DOHH2 (cell line): ENCODE measurements at regions not wholly inside any gene's neighbourhood (a gene's known extent, or its start where the extent isn't known, plus 50 kb on each side); places are given as distances from the start of the nearest gene placed in this dataset.

Experiments used
- H3F3A ChIP-seq: fragments of 200-600 bp; sonication (generic), shearing (Covaris generic); 2 replicates; pipeline ENCODE4 v1.6.0; 2016; ENCODE audit warnings: antibody characterized with exemption, mild to moderate bottlenecking; ENCODE audit not compliant: control insufficient read depth, insufficient read depth
- H3K27ac ChIP-seq: fragments of 200-600 bp; sonication (generic); 2 replicates; pipeline ENCODE4 v1.5.1; 2014; ENCODE audit warnings: low read depth, mild to moderate bottlenecking, low read length, moderate library complexity
- H3K27me3 ChIP-seq: fragments of 200-600 bp; sonication (generic); 2 replicates; pipeline ENCODE4 v1.6.1; 2014; ENCODE audit warnings: mild to moderate bottlenecking, low read length, mixed read lengths; ENCODE audit not compliant: control insufficient read depth
- H3K36me3 ChIP-seq: fragments of 200-600 bp; sonication (generic); 2 replicates; pipeline ENCODE4 v1.6.1; 2014; ENCODE audit warnings: mild to moderate bottlenecking, low read length, moderate library complexity, mixed read lengths; ENCODE audit not compliant: control insufficient read depth
- H3K4me1 ChIP-seq: fragments of 200-600 bp; sonication (generic); 2 replicates; pipeline ENCODE4 v1.6.1; 2014; ENCODE audit warnings: mild to moderate bottlenecking, low read length, mixed read lengths; ENCODE audit not compliant: control insufficient read depth
- H3K4me2 ChIP-seq: fragments of 200-600 bp; sonication (generic); 2 replicates; pipeline ENCODE4 v1.6.0; 2014; ENCODE audit warnings: mild to moderate bottlenecking, low read length, moderate library complexity
- H3K4me3 ChIP-seq: fragments of 200-600 bp; sonication (generic); 2 replicates; pipeline ENCODE4 v1.5.1; 2014; ENCODE audit warnings: mild to moderate bottlenecking, low read length, mixed read lengths
- H3K79me2 ChIP-seq: fragments of 200-600 bp; sonication (generic); 2 replicates; pipeline ENCODE4 v1.6.1; 2014; ENCODE audit warnings: mild to moderate bottlenecking, low read length, mixed read lengths; ENCODE audit not compliant: control insufficient read depth
- H3K9me2 ChIP-seq: fragments of 200-600 bp; sonication (generic); replicated peaks from 2 replicates; pipeline ENCODE4 v1.6.1; 2014; ENCODE audit warnings: mild to moderate bottlenecking, low read length, mixed read lengths; ENCODE audit not compliant: control insufficient read depth
- H3K9me3 ChIP-seq: fragments of 200-600 bp; sonication (generic); 2 replicates; pipeline ENCODE4 v1.6.1; 2014; ENCODE audit warnings: antibody characterized with exemption, low read length, mixed read lengths; ENCODE audit not compliant: control insufficient read depth, insufficient read depth
- H4K20me1 ChIP-seq: fragments of 200-600 bp; sonication (generic); 2 replicates; pipeline ENCODE4 v1.6.0; 2014; ENCODE audit warnings: low read depth, mild to moderate bottlenecking, antibody characterized with exemption, low read length, moderate library complexity; ENCODE audit not compliant: control insufficient read depth, insufficient read depth
- EZH2phosphoT487 ChIP-seq: fragments of 200-600 bp; sonication (generic); IDR thresholded peaks from 2 replicates; pipeline ENCODE4 v1.6.1; 2017; ENCODE audit warnings: borderline replicate concordance, mild to moderate bottlenecking, antibody characterized with exemption, low read length, moderate library complexity, mixed read lengths
- TF ChIP-seq, protein P1 (sequence below): fragments of 200-600 bp; sonication (generic); IDR thresholded peaks from one replicate; pipeline ENCODE4 v1.5.1; 2014; ENCODE audit warnings: antibody characterized with exemption, mild to moderate bottlenecking, low read depth, low read length; ENCODE audit not compliant: poor library complexity, severe bottlenecking

DNA sequence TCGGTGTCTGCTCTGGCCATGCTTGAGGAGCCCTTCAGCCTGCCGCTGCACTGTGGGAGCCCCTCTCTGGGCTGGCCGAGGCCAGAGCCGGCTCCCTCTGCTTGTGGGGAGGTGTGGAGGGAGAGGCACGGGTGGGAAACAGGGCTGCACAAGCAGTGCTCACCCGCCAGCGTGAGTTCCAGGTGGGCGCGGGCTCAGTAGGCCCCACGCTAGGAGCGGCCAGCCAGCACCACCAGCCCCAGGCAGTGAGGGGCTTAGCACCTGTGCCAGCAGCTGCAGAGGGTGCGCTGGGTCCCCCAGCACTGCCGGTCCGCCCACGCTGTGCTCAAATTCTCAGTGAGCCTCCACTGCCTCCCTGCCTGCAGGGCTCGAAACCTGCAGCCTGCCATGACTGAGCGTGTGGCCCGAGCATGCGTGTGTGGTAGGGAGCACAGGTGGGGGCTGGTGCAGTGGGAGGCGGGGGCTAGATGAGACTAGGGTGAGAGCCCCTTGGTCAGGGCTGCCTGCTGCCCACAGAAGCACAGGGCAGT, 223.0 kb downstream of the ZNF248 start:
- H3K9me2 ChIP-seq, result no peaks in the 10 kb centered on the region
- H3K4me3 ChIP-seq, result no peak overlapping the region
- no peak overlapping the region for H3K4me2 ChIP-seq
- no peaks in the 10 kb centered on the region for H3K4me1 ChIP-seq
- no peak overlapping the region for H3K27ac ChIP-seq
- H3K36me3 ChIP-seq, result no peaks in the 10 kb centered on the region
- no peaks in the 10 kb centered on the region for H3K79me2 ChIP-seq
- H3F3A ChIP-seq, result no peaks in the 10 kb centered on the region
- no peaks in the 10 kb centered on the region for H4K20me1 ChIP-seq
- TF ChIP-seq, protein P1, sequence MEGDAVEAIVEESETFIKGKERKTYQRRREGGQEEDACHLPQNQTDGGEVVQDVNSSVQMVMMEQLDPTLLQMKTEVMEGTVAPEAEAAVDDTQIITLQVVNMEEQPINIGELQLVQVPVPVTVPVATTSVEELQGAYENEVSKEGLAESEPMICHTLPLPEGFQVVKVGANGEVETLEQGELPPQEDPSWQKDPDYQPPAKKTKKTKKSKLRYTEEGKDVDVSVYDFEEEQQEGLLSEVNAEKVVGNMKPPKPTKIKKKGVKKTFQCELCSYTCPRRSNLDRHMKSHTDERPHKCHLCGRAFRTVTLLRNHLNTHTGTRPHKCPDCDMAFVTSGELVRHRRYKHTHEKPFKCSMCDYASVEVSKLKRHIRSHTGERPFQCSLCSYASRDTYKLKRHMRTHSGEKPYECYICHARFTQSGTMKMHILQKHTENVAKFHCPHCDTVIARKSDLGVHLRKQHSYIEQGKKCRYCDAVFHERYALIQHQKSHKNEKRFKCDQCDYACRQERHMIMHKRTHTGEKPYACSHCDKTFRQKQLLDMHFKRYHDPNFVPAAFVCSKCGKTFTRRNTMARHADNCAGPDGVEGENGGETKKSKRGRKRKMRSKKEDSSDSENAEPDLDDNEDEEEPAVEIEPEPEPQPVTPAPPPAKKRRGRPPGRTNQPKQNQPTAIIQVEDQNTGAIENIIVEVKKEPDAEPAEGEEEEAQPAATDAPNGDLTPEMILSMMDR, result no peak
- TF ChIP-seq EZH2phosphoT487, result no peak
- H3K27me3 ChIP-seq, result no peaks in the 10 kb centered on the region
- H3K9me3 ChIP-seq, result no peaks in the 10 kb centered on the region

DNA sequence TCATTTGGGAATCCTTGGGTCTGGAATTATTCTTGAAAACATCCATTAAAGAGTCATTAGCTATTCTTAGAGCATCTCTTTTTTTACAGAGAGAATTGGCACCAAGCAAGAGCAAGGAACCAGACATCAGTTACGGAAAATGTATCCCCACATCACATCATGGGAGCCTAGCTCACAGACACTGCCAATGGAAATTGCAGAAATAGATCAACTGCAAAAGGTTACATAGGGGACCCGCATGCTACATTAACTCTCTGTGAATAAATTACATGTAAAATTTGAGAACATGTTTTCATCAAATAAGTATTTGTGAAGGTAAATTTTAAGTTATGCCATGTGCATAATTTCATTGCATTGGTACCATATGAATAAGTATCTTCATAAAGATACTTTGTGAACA, 224.8 kb downstream of the ZNF248 start:
- TF ChIP-seq EZH2phosphoT487, result no peak
- TF ChIP-seq, protein P1, result no peak

DNA sequence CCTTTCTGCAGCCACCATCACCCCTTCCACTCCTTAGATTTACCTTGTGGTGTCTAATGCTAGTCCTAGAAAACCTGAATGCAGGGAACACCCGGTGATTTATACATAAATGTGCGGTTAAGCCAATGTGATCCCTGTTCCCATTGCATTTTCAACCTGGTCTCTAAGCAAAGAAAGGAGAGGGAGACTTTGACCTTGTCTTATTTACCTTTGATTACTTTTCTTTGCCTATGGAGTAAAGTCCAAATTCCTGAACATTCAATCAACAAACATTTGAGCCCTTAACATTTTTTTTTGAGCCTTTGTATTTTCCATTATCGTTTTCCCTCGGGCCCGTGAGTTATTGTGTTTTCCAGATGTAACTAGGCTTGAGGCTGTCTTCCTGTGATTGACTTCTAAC, 233.9 kb downstream of the ZNF248 start:
- no peaks in the 10 kb centered on the region for H3K79me2 ChIP-seq
- TF ChIP-seq, protein P1, result no peak
- no peak for TF ChIP-seq EZH2phosphoT487
- no peaks in the 10 kb centered on the region for H3K36me3 ChIP-seq
- H3K4me3 ChIP-seq, result no peak overlapping the region
- H3K4me2 ChIP-seq, result no peak overlapping the region
- no peaks in the 10 kb centered on the region for H3K9me2 ChIP-seq
- no peaks in the 10 kb centered on the region for H3F3A ChIP-seq
- no peaks in the 10 kb centered on the region for H3K4me1 ChIP-seq
- H4K20me1 ChIP-seq, result no peaks in the 10 kb centered on the region
- no peak overlapping the region for H3K27ac ChIP-seq
- H3K27me3 ChIP-seq, result no peaks in the 10 kb centered on the region
- H3K9me3 ChIP-seq, result no peaks in the 10 kb centered on the region

More for the DNA sequence above, 224.8 kb downstream of the ZNF248 start:
- H4K20me1 ChIP-seq, result no peaks in the 10 kb centered on the region
- H3F3A ChIP-seq, result no peaks in the 10 kb centered on the region
- H3K4me3 ChIP-seq, result no peak overlapping the region
- H3K9me3 ChIP-seq, result no peaks in the 10 kb centered on the region
- no peak overlapping the region for H3K27ac ChIP-seq
- no peaks in the 10 kb centered on the region for H3K79me2 ChIP-seq
- no peak overlapping the region for H3K4me2 ChIP-seq
- no peaks in the 10 kb centered on the region for H3K9me2 ChIP-seq
- H3K36me3 ChIP-seq, result no peaks in the 10 kb centered on the region
- H3K27me3 ChIP-seq, result no peaks in the 10 kb centered on the region
- H3K4me1 ChIP-seq, result no peaks in the 10 kb centered on the region
